ENCODE measurements at regions not wholly inside any gene's neighbourhood (a gene's known extent, or its start where the extent isn't known, plus 50 kb on each side); places are given as distances from the start of the nearest gene placed in this dataset.

DNA sequence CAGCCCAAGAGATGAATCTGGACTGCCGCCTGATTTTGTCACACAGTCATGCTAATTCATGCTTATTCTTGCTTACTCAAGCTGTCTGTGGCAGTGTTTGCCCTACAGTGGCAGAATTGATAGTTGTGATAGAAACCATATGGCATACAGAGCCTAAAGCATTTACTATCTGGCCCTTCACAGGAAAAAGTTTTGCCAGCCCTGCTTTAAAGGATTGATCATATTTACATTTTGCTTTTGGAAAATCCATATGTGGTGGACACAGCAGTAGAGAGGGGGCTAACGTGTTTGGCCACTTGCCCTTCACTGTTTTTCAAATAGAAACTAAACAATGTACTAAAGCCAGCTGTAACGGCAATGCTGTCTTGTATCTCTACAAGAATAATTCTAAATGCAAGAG is 974.0 kb upstream of the GHITM start:
- no peak for DNase-seq (ENCODE audit: low spot score)

- peak; percentile 2 for DNase-seq (ENCODE audit: low spot score)
These were observed 973.0 kb upstream of the GHITM start for GRCh38 chr10:83166344-83166743.

DNA sequence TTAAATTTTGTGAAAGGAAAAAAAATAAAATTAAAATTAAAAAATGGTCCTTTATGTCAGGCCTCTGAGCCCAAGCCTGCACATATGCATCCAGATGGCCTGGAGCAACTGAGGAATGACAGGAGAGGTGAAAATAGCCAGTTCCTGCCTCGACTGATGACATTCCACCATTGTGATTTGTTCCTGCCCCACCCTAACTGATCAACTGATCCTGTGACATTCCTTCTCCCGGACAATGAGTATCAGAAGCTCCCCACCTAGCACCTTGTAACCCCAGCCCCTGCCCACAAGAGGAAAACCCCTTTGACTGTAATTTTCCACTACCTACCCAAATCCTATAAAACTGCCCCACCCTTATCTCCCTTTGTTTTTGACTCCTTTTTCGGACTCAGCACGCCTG is 972.2 kb upstream of the GHITM start:
- no peak for DNase-seq (ENCODE audit: low spot score)

- no peak for DNase-seq (ENCODE audit: low spot score)
These were observed 962.4 kb upstream of the GHITM start for GRCh38 chr10:83176901-83177300.

GRCh38 chr10:83178526-83178925 is 960.8 kb upstream of the GHITM start:
- DNase-seq (ENCODE audit: low spot score) = no peak

DNA sequence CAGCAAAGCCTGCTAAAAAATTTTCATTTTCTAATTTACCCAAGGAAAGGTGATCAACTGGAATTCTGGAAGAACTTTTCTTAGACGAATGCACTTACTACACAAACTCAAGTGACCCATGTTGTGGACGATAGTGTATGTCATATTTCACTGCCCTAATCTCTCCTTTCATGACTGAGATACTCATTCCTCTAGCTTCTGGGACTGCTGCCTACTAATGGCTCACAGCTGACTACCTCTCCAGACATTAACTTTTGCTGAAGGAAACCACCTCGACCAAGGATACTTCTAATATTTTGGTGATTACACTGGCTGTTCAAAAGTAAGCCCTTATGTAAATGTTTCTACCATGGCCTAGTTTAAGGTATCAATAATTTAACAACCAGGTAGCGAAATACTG is 959.9 kb upstream of the GHITM start:
- no peak for DNase-seq (ENCODE audit: low spot score)

GRCh38 chr10:83182076-83182475 is 957.2 kb upstream of the GHITM start:
- no peak for DNase-seq (ENCODE audit: low spot score)

GRCh38 chr10:83184641-83185040 is 954.7 kb upstream of the GHITM start:
- DNase-seq (ENCODE audit: low spot score) = no peak

DNA sequence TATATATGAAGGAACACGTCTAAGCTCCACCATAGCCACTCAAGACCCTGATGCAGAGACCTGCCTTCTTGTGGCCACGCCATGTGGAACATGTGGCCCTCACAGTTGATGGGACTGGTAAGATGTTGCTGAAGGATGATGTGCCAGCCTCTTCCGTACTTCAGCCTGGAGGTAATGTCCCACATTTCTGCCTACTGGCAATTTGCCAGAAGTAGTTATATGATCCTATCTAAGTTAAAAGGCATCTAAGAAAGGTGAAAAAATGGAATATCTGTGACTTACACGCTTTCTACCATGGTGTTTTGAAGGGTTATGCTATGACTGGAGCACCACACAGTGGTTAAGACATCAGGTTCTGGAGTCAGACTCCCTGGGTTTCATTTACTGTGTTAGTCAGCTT is 948.7 kb upstream of the GHITM start:
- DNase-seq (ENCODE audit: low spot score) = no peak

DNA sequence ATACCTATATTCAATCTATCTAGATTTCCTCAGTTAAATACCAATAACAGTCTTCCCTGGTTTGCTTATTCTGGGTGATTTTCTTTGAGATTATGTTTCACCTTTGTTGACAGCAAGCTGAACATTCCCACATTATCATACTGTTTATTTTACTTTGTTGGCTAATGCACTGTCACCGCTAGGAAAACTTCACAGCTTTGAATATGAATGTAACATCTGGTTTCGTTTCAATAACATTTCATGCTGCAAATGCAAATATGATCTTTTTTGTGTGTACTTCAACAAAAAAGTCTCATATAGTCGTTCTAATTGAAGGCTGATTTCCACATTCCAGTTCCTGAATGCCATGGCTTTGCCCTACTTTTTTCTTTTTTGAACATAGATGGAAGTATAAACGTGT is 946.3 kb upstream of the GHITM start:
- DNase-seq (ENCODE audit: low spot score) = no peak

GRCh38 chr10:83195021-83195420 is 944.3 kb upstream of the GHITM start:
- no peak for DNase-seq (ENCODE audit: low spot score)

- no peak for DNase-seq (ENCODE audit: low spot score)
These were observed 939.9 kb upstream of the GHITM start for GRCh38 chr10:83199374-83199773.

- DNase-seq (ENCODE audit: low spot score) = no peak
These were observed 933.4 kb upstream of the GHITM start for GRCh38 chr10:83205861-83206260.

DNA sequence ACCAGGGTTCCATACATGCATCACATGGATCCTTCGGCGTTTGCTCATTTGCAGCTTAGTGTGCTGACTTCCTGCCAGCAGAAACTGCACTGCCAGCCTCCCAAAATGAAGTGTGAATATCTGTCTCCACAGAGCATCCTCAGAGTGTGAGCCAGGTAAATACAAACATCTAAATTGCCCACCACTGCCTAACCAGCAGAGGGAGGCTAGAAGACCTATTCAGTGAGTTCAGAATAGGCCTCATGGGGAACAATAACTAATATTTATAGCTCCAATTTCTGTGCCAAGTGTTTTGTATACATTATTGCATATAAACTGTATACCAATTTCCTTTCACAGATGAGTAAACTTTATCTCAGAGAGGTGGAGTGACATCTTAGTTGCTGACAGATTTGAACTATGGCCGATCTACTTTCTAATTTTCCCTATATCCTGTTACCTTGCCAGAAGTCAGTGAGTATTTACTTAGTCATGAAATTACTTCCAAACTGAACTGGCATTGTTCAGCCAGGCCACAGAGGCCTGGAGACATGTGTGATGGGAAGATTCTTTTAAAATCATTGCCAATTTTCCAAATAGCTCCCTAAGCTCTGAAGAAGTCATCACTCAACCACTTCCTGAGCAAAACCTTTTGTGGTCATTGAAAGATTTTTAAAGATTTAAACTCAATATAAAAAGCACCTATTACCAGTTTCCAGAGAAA is 926.5 kb upstream of the GHITM start:
- no peak for DNase-seq (ENCODE audit: low spot score)

GRCh38 chr10:83214136-83214535 is 925.2 kb upstream of the GHITM start:
- no peak for DNase-seq (ENCODE audit: low spot score)

DNA sequence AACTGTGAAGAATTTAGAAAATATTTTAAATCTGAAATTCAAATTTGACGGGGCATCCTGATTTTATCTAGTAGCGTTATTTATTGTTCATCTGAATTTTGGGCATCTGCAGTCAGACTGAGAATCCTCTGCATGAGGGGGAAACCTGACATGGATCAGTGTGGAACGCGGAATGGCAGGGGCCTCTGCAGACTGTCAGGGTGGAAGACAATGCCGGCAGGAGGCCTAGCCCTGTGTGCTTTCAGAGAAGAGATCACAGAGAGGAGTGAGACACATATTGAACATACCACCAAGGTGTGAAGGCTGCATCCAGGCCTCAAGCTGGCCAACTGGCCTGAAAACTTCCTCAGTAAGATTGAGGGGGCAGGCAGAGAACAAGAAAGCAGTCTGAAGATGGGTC is 921.1 kb upstream of the GHITM start:
- DNase-seq (ENCODE audit: low spot score) = no peak

- DNase-seq (ENCODE audit: low spot score) = no peak
These were observed 917.0 kb upstream of the GHITM start for GRCh38 chr10:83222300-83222699.

GRCh38 chr10:83222832-83223742 is 916.2 kb upstream of the GHITM start:
- no peak for DNase-seq (ENCODE audit: low spot score)

DNA sequence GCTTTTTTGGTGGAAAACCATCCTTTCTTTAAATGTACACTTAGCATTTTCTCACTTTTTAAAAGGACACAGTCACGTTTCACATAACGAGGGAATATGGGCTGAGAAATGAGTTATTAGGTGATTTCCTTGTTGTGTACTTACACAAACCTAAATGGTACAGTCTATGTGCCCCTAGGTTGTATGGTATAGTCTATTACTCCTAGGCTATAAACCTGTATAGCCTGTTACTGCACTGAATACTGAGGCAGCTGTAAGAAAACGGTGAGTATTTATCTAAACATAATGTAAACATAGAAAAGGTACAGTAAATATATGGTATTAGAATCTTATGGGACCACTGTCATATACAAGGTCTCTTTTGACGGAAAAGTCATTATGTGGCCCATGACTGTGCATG is 913.5 kb upstream of the GHITM start:
- no peak for DNase-seq (ENCODE audit: low spot score)

GRCh38 chr10:83229991-83230390 is 909.3 kb upstream of the GHITM start:
- DNase-seq (ENCODE audit: low spot score) = no peak

DNA sequence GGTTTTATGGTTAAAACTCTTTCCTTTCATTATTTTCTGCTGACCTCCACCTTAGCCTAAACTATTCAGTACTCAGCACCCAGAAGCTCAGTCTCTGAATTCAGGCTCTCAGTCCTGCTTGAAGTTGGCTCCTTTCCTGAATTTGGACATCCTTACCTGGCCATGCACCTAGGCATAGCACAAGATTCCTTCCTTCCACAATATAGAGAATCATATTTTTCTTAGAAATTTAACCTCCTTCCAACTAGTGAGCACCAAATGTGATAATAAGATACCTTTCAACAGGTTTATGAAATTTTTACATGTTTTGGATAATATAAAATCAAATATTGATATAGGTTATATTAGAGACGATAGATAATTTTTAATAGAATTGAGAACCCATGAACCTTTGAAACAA is 905.6 kb upstream of the GHITM start:
- DNase-seq (ENCODE audit: low spot score) = no peak

GRCh38 chr10:83248106-83248631 is 891.1 kb upstream of the GHITM start:
- DNase-seq (ENCODE audit: low spot score) = no peak

DNA sequence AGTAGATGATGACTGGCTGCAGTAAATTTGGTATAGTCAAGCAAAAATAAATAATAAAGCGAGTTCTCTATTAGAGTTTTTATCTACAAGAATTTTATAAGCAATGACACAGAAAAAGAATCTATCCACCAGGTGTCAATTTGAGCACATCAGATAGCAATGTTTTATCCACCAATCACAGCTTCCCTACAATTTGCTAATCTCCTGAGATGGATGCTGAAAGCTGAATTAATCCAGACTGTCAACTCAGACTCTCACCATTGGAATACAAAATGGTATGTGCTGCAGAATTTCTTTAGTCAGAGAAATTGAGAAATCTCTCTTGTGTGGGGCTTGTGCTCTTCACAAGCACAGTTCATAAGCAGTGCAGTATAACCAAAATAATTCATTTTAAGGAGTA is 888.9 kb upstream of the GHITM start:
- no peak for DNase-seq (ENCODE audit: low spot score)
